Right ventricle myocardium inferior (tissue), 1 donor: ENCODE measurements at regions not wholly inside any gene's neighbourhood (a gene's known extent, or its start where the extent isn't known, plus 50 kb on each side); places are given as distances from the start of the nearest gene placed in this dataset.

Experiments used
- ATAC-seq: fragments of 200-7000 bp; cut with Tn5 transposase; one replicate; pipeline ENCODE4 v1.9.1; 2020; ENCODE audit warnings: mild to moderate bottlenecking, moderate library complexity
- DNase-seq: peaks from one replicate; pipeline ENCODE4 v3.0.0; 2021; ENCODE audit errors: missing footprints
- intact Hi-C: fragments of 100-400 bp; cut with DNase I; formaldehyde crosslinking; loops from one replicate; pipeline ENCODE4 v1.11.0; 2022
- donor health status: DM: no; HTN: yes; CAD: no; lungs with severe emphysema.

DNA sequence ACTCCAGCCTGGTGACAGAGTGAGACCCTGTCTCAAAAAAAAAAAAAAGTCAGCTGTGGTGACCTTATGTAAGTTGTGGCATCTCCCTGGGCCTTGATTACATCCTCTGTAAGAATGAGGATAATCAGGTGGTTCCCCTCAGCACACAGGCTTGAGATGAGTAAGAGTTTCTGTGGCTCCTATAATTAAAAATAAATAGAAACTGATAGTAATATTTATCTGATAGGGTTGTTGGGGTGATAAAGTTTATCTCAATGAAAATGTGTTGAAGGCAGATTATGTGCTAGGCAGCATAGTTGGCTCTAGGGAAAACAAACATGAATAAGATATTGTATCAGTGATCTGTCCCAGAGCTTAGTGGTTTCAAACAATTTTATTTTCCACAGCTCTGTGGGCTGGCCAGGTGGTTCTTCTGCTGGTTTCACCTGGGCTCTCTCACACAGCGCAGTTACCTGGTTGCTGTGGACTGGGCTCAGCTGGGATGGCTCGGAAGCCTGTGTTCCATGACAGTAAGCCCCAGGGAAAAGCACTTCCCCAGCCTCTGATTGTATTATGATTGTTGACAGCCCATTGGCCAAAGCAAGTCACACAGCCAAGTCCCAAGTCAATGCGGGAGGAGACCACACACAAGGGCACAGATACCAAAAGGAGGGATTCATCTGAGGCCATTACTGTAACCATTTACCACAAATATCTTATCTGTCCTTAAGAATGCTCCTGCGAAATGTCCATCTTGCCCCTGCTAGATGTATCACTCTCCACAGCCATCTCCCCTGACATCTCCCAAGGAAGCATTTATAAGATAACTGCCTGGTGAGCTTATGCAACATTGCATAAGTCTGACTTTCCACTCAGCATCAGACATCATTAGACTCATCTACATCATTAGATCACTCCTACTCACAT lies 151.7 kb downstream of the NUAK1 start:
- intact Hi-C loops = no loop called here
- no peak for ATAC-seq
- DNase-seq = peak; percentile 28

DNA sequence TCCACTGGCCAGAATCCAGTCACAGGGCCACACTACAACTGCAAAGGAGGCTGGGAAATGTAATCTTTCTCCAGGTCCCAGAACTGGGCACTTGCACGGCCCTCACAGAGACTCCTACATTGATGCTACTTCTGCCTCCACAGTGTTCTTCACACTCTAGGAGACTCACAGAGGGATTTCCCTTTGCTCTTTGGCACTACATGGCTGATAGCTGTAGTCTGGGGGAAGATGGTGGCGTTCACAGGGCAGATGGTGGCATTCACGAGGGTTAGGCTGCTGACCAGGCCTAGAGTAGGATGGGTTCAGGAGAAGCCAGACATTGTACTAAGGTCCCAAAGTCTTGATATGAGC lies 151.1 kb downstream of the NUAK1 start:
- ATAC-seq = no peak
- intact Hi-C loops = no loop called here
- DNase-seq = peak; percentile 11

DNA sequence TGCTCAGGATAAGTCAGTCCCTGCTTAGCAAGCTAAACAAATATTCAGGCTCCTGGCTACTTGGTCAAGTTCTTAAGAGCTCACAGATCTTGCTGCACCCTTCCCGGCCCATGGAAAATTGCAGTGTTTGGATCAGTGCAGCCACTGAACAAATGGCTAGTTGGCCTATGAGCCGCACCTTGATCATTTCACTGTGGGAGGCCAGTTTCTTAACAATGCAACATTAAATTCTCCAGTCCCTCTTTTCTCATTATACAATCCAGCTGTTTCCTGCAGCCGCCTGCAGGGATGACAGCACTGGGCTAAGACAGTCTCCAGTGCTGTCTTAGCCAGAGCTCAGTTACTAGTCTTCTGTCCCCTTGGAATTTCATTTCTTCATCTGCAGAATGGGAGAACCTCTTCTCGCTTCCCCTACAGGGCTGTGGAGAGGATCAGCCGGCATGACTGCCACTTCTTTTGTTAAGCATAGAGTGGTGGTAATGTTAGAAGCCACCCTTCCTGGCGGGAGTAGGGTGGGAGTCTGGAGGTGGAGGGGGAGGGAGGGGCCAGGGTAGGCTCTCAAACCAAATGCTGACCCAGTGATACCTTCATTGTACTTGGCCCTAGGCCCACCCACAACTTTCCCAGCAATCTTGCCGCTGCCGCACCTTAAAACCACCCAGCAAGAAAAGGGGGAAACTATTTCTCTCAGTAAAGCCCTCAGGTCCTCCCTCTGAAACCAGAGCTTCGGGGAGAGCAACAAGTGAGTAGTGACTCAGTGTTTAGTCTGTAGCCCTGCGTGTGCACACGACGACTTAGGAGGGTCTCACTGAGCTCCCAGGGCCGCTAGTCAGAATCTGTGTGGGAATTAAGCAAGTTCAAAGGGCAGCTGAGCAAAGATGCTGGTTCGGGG lies 145.7 kb downstream of the NUAK1 start:
- ATAC-seq = peak; percentile 58
- intact Hi-C loops = no loop called here
- DNase-seq = peak; percentile 14

DNA sequence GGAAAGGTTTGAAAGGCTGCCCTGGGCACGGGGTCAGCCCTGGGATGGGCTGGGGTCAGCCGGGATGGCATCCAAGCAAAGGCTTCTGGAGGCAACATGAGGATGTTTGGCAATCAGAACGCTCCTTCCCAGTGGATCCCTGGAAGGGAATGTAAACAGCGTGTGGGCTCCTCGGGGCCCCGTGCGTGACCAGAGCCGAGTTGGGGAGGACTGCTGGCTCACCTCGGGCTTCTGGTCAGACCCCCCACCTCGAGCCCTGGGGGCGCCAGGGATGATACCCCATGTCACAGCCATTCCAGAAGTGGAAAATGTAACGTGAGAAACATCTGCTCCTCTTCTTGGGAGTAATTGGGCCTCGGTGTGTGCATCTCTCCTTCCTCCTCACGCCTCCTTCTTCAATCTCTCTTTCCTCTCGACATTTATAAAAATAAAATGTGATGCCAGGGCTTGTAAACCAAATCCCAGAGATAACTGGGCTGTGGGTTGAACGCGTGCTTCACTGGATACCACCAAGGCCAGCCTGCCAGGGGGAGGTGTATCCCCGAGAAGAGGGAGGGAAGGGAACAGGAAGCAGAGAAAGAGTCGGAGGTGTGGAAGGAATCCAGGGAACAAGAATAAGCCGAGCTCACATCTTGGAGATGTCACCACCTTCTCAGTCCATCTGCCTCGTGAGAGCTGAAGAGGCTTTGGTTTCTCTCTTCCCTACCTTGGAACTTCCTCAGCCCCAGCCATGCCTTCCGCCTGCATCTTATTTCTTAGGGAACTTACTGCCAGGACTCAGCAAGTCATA lies 144.8 kb downstream of the NUAK1 start:
- no peak for ATAC-seq
- intact Hi-C loops = no loop called here
- DNase-seq = peak; percentile 16

DNA sequence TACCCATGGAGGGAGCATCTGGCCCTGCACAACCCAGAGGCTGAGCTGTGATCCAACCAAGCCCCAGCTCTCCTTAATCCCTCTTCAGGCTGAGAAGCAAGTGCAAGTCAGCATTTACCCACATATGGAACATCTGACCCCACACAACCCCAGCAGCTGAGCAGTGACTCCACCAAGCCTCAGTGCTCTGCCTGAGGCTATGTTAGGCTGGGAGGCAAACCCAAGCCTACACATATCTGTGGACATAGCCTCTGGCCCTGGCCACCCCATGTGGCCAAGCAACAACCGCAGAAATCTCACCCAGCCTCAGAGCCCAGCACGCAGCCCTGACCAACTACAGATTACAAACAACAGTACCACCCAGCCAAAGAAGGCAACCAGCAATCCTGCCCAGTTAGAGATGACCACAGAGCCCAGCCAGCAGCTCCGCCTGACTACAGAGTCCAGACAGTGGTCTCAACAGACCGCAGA lies 142.8 kb downstream of the NUAK1 start:
- no peak for ATAC-seq
- intact Hi-C loops = no loop called here
- peak; percentile 15 for DNase-seq

DNA sequence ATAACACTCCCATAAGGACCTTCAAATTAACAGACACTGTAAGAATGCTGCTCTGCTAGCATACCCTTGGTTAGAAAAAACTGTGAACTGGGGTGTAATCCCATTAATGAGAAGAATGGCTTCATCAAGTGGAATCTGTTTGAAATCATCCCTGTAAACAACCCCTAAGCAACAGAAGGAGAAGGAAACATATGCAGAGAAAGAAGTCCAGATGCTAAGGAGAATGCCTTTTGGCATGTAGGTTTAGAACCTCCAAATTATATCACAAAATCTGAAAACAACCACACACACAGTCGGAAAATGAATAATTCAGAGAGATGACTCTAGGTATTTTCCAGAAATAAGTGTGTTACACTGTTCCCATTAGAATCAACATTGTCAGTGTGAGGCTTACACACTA lies 140.2 kb downstream of the NUAK1 start:
- no peak for DNase-seq
- no peak for ATAC-seq
- intact Hi-C loops = no loop called here

DNA sequence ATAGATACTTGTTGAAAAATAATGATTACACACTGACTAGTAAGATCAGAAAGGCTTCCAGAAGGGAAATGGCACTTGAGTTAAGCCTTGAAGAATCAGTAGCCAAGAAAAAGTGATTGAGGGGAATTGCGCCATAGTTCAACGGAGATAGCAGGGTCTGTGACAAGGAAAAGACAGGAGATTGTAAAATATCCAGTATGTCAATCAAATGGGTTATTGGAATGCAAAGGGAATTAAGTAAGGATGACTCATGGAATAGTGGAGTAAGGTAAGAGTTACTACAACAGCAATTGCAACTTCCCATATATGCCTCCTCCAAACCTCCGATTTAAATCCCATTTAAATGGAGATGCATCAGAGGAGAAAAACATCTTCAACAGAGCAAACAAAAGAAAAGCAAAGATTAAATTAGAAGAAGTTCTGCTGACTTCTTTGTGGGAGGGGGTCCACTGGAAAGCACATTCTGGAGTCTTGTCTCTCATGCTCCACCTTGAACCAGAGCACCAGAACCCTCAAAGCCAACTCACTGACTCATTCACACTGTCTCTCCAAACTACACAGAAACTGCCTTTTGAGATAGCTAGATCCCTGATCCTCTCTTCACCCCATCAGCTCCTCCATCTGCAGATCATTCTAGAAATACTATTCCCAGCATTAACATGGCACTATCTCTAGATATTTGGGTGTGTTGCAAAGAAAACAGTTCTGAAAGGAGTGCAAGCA lies 138.2 kb downstream of the NUAK1 start:
- no peak for ATAC-seq
- intact Hi-C loops = no loop called here
- DNase-seq = no peak

DNA sequence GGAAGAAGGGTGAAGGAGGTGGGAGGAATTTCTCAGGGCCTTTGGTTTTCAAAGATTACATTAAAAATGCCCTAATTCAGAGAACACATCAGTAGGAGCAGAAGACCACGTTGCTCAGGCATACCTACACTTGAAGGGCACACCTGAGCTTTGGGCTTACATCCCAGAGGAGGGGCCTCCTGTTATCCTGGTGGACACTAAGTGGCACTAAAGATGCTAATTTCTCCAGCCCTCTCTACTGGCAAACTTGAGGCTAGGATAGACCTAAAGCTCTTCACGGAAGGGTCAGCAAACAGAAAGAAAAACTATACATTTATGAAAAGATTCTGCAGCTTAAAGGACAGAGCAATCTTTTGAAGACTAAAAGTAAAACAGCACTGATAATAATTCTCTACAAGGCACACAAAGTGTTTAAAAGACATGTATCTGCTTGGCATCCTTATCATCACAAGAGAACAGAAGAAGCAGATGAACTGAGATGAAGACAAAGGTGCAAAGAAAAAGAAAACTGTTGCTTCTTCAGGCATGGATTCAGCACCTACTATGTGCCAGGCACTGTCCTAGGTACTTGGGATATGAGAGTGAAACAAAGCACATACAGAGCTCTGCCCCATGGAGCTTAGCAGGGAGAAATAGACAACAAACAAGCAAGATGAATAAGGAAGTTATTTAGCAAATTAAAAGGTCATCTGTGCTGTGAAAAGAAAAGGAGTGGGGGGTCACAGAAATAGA lies 137.5 kb downstream of the NUAK1 start:
- ATAC-seq (no peak), DNase-seq (no peak)
- intact Hi-C loops = no loop called here

DNA sequence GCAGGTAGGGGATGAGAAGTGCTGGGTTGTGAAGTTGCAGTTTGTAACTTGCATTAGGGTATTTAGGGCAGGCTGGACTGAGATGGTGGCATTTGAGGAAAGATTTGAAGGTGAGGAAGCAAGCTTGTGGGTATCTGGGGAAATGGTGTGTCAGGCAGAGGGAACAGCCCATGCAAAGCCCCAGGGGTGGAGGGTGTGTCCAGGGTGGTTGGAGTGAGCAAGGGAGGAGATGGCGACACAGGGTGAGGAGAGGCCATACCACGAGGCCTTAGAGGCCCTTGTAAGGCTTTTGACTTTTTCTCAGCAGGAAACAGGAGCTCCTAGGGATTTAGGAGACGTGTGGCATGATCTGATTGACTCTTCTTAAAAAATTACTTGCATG lies 136.9 kb downstream of the NUAK1 start:
- intact Hi-C loops = no loop called here
- DNase-seq (no peak), ATAC-seq (no peak)

DNA sequence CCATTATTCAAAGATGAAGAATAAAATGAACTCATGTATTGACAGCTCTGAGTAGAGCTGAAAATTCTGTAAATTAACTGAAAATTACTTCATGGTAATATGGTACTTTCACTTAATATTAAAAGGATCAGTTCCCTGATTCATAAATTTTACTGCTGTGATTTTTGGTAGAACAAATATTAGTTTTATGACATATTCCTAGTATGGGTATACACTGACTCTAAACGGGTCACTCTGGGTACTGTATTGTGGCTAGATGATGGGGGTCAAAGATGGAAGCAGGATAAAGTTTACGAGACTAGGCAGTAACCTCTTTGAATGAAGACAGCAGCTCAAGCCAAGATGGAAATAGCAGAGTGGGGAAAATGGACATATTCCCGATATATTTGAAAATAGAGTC lies 135.5 kb downstream of the NUAK1 start:
- ATAC-seq (no peak), DNase-seq (no peak)
- intact Hi-C loops = no loop called here

DNA sequence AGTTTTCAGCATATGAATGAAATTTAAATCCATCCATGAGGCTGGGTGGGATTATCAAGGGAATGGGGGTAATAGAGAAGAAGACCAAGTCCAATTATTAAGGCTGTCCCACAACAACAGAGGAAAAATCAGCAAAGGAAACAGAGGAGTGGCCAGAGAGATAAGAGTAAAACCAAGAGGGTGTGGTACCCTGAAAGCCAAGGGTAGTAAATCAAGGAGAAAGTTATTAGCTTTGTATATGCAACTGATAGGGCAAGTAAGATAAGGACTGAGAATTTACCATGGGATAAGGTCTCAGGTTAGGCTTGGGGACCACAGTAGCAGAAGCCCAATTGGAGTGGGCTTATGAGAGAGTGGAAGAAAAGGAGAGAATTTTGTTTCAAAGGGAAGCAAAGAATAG lies 134.5 kb downstream of the NUAK1 start:
- DNase-seq = no peak
- intact Hi-C loops = no loop called here
- no peak for ATAC-seq

DNA sequence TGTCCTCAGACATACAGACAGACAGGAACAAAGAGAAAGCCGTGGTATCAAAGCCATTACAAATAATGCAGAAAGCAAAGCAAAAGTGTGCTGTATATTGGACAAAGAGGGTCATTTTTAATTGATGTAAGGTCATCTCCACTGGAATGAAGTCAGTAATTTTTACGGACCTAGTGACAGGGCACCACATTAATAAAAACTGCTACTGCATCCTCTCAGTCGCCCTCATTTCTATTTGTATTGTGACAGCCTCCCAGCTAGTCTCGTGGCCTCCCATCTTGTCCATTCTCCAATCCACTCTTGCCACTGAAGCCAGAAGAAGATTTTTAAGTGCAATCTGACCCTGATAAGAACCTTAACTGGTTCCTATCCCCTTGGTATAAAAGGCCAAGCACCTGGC lies 132.4 kb downstream of the NUAK1 start:
- no peak for ATAC-seq
- intact Hi-C loops = no loop called here
- no peak for DNase-seq

DNA sequence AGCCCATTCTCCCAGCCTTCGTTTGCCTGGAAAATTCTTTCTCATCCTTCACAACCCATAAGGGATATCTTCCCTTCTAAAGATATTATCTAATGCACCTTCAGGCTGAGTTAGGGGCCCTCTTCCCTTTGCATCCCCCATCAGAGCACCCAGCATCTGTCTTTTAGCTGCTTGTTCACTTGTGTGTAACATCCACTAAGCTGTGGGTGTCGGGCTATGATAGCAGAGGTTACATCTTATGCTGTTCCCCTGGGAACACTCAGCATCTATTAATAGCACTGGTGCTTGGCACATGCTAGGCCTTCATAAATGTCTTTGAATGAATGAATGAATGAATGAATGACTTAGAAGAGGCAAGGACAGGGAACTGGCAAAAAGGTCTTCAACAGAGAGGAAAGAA lies 131.8 kb downstream of the NUAK1 start:
- DNase-seq = no peak
- no peak for ATAC-seq
- intact Hi-C loops = no loop called here

DNA sequence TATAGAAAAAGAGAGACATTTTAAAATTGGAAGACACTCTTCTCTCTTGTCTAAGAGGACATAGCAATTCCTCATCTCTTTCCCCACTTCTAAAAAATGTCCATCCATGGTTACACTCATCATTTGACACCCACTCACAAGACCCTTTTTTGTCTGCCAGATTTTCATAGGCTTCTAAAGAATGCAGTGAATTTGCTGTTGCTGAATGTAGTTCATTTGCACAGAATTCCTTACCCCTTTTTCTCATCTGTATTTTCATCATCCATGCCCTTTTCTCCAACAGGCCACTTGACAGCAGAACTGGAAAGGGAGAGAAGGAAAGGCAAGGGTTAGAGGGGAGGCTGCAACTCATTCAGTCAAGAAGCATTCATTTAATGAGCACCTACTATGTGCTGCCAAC lies 128.0 kb downstream of the NUAK1 start:
- intact Hi-C loops = no loop called here

More for the DNA sequence above, 128.0 kb downstream of the NUAK1 start:
- DNase-seq (no peak), ATAC-seq (no peak)
